ENCODE measurements at regions not wholly inside any gene's neighbourhood (a gene's known extent, or its start where the extent isn't known, plus 50 kb on each side); places are given as distances from the start of the nearest gene placed in this dataset.
"Not testable (repeated sequence)": the region's sequence is repeated elsewhere in the genome, so short reads cannot be mapped to it uniquely, and the experiment has no call there.

DNA sequence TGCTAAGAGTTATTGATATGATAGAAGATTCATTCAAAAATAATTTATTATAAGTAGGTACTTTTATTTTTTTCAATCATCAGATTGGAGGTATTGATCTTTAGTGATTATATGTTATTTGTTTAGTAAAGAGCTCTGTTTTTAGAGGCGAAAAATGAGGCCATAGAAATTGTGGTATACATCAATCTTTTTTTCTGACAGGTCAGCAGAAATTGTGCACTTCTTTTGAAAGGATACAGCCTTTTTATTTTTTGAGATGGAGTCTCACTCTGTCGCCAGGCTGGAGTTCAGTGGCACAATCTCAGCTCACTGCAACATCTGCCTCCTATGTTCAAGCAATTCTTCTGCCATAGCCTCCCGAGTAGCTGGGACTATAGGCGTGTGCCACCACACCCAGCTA lies 292.1 kb downstream of the BAMBI start:
- no peak for DNase-seq

DNA sequence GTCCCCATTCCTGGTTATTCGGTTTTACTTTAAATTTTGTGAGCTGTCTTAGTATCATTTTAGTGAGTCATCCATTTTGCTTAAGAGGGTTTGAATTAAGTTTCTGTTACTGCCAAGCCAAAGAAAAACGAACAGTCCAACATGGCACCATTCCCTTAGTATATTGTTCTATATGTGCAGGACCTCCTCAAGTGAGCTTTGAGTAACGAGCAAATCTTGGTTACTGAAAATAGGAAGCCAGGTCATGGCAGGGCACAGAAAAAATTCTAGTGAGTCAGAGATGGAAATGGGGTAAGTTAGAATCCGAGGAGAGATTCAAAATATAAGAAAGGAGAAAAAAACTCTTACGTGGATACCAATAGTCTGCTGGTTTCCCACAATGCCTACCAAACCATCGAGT lies 292.9 kb downstream of the BAMBI start:
- no peak for DNase-seq

DNA sequence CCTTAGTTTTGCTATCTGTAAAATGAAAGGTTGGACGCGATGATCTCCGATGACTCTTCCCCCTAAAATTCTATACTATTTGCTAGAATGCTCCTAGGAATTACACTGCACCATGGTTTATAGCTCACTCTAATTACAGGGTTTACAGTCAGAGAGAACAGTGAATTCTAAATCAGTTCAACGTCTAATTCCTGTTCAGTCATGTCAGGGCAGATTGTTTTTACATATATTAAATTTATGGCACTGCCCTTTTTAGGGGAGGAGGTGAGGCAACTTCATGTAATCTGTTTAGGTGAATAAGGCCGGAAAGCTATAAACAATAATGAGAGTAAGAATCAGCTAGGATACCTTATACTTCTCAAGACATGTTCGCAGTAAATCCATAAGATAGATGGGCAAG lies 293.9 kb downstream of the BAMBI start:
- DNase-seq = no peak

DNA sequence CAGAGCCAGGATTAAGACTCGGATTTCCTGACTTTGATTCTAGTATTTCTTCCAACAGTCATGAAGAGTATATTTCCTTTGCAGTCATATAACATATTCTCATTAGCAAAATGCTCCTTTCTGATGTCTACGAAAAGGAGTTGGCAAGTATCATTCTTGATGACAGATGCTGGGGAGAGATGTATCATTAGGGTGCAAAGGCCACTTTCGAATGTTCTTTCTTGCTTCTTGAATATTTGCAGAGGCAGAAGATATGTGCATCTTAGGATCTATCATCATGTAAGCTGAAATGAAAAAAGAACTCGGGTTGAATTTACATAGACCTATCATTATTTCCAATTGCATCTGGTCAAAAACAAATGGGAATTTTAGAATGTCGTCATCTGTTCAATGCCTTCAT lies 294.4 kb downstream of the BAMBI start:
- no peak for DNase-seq

DNA sequence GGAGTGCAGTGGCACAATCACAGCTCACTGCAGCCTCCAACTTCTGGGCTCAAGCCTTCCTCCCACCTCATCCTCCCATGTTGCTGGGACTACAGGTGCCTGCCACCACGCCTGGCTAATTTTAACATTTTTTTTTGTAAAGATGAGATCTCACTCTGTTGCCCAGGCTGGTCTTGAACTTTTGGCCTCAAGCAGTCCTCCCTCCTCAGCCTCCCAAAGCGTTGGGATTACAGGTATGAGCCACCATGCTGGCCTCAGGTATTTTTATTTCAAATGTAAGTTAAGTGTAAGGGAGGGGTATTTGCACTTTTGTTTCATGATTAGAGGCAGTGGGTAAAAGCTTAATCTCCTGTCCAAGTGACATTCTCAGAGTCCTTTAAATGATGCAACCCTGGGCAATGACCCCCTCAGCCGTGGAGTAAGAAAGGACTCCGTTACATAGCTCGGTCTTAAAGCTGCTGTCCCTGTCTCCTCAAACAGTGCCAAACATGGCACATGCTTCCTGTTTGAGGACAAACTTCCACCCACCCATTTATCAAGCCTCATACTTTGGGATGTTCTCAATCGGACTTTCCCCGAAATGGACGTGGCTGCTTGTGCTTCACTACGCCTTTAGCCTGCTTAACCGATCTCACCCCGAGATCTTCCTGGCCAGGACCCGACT lies 296.1 kb downstream of the BAMBI start:
- DNase-seq = no peak

DNA sequence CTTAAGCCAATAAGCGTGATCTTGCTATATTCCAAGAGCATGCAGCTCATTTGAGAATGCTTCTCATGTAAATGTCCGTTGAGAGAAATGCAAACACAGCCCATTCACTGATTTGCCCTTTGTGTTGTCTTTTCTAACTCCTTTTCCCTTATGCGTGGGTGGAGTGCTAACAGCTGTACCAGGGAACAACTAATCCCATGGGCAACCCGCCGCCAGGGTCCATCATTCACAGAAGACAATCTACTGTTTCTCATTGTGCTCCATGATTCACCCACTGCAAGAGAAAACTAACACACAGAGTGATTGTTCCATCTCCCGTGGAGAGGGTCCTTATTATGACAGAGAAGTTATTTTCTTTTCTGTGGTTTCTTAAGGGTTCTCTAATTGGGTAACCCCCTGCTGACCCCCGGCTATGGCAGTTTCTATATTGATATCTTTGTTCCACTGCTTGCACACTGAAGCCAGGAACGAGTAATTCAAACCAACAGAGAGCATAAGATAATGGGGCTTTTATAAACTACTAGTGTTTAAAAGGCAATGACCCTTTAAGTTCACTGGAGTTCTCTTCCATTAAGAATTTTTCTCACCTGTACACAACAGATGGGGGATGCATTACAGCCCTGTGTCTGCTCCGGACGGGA lies 298.7 kb downstream of the BAMBI start:
- no peak for DNase-seq

DNA sequence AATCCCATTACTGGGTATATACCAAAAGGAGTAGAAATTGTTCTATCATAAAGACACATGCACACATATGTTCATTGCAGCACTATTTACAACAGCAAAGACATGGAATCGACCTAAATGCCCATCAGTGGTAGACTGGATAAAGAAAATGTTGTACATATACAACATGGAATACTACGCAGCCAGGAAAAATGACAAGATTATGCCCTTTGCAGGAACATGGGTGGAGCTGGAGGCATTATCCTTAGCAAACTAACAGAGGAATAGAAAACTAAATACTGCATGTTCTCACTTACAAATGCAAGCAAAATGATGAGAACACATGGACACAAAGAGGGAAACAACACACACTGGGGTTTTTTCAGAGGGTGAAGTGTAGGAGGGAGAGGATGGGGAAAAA lies 300.2 kb downstream of the BAMBI start:
- DNase-seq = no peak

DNA sequence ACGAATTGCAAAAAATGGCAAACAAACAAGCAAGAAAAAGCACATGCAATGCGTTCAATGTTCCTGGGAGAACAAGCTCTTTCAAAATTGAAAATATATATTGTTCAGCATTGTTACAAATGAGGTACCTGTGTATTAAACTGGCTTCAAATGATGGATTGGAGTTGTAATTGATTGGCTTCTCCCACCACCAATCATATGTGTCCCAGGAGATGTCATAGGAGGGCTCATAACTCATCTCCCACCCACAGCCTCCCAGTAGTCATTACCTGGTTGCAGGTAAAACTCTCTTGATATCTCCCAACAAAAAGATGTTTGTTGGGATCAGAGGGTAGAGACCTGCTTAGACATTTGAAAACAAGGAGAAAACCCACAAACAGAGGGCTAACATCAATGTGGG lies 302.9 kb downstream of the BAMBI start:
- DNase-seq = no peak

DNA sequence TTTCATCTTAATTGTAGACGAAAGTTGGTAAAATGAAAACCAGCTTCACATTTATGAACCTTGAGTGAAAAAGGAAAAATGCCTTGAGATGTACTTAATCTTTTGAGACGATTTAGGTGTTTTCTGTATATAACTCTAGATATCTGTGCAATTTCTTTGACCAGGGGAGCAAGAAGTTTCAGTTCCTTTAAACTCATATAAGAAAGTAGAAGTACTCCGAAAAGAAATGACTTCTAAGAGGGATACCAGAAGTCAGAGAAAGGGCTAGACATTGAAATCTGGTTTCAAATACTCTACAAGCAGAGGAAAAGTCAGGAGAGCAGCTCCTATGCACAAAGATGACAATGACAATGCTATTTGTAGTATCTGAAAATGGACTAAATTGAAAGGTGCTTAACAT lies 303.7 kb downstream of the BAMBI start:
- DNase-seq = no peak

DNA sequence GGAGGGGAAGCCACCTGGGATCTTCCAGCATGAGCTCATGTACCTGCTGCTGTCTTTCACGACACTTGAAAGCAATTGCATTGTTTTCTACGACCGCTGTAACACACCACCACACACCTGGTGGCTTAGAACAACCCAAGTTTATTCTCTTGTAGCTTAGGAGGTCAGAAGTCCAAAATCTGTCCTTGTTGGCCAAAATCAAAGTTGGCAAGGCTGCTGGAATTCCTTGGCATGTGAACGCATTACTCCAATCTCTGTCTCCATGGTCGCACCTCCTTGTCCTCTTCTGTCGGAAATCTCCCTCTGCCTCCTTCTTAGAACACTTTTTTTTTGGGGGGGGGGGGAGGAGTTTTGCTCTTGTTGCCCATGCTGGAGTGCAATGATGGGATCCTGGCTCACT lies 305.7 kb downstream of the BAMBI start:
- DNase-seq = no peak

DNA sequence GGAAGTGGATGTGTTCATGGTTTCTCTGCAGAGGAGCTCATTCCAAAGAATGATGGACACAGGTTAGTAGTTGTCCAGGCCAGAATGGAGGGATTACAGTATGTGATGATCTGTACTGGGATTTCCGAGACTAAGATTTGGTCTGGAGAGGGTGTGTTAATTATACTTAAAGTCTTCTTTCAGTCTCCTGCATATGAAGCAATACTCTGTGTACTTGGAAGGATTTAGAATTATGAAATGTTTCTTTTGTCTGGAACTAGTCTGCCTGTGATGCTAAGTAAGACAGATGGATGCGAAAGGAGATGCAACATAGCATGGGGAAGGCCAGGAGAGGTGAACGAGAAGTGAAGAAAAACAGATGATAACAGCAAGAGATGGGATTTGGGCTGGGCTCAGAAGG lies 305.1 kb upstream of the LYZL1 start:
- DNase-seq = no peak

DNA sequence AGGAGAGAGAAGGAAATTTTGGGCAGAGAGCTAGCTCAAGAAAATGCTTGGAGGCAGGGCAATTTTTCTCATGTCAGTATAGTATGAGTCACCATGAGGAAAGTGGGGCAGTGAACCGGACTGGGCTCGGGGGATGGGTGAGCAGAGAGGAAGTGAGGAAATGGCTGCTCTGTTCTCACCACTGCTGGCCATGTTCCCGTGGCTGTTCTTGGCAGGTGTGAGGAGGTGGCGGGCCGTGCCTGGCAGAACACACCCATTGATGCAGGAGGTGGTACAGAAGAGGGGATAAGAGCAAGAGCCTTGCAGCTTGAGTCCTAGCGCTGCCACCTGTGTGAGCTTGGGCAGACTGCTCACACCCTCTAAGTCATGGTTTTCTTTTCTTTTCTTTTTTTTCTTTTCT lies 304.4 kb upstream of the LYZL1 start:
- DNase-seq = peak; percentile 19

DNA sequence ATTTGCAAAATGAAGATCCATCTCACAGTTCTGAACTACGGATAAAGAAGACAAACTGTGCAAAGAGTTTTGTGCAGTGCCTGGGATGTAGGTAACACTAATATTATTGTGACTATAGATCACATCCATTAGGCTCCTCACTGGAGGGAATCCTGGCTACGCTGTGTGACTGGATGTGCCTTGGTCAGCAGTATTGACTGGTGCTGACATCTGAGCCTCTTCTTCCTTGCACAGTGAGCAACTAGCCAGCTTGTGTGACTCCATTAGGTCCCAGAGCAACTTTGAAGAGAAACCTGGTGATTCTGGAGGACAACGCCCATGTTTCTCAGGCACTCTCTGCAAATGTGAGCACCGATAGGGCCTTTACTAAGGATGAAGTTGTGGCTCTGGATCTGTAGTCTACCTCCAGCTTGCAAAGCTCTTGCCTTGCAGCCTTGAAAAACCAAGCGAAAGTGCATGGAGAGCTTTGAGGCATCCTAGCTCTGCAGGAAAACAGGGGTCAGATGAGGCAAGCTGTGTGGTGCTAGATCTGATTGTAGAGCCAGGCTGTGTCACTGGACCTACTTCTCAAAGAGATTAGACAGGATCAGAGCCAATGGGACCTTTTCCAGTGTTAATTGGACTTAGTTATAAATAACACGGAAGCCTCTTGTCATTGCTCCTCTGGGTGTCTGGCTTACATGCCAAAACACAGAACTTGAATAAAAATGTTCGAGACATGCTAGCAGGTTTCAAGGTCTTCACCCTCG lies 303.6 kb upstream of the LYZL1 start:
- DNase-seq = no peak

DNA sequence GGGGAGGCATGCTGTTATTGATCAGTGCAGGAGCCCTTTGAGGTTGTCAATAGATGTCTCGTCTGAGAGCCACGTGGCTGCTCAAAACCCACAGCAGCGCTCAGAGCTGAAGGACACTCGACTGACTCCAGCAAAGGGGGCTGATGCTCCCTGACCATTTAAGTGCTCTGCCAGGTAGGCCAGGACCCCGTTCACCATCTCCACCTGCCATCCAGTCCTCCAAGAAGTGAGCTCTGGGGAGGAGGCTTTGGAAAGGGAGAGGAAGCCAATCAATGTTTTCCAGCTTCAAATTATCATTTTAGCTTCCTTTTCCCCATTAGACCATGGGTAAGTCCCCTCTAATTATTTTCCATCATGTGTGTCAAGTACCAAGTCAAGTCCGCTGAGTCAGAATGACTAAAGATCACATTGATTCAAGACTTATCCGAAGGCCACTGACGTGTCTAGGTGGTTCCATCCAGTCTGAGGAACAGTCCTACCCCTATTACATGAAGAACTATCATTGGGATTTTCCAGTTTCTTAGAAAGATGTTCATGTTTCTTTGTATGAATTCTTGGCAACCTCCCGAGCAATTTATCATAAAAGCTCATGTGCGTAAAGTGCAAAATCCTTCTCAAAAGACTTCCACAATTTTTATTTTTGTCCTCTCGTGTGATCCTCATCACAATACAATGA lies 302.6 kb upstream of the LYZL1 start:
- no peak for DNase-seq

DNA sequence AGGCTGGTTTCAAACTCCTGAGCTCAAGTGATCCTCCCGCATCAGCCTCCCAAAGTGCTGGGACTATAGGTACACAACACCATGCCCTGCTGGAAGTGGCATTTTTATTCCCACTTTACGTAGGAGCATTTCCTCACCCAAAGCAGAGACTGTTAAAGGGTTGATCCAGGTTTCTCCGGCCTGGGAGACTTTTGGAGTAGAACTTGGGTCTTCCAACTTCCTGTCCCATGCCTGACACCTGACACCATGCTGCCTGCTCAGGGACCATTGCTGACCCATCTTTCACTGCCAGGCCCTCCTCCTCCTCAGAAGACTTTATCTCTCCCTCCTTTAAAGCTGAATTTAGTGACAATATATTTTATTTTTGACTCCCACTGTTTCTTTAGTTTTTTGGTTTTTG lies 302.0 kb upstream of the LYZL1 start:
- DNase-seq = no peak

DNA sequence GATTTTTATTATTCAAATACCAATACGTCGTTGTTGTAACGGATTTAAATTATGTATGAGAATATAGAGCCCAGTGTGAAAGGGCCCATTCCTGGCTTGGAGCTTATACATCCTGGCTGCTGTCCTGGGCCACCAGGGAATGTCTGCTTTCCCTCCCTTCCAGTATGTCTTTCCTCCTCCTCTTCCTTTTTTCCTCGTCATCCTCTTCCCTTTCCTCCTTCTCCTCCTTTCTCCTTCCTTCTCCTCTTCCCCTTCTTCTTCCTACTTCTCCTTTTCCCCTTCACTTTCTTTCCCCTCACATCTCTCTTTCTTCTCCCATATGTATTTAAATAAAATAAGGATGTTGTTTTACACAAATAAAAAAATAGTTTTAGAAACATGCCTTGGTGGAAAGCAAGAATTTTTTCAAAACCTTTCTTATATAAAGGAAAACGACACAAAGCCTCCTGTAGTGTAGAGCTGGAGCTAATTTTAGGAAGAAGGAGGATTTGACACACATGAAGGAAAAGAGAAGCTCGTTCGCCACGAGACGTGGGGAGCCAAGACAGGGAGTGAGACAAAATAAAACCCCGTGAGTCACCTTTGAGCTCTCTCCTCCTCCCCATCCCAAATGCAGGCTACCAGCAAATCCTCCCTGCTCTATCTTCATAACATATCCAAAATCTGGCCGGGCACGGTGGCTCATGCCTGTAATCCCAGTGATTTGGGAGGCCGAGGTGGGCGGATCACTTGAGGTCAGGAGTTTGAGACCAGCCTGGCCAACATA lies 301.1 kb upstream of the LYZL1 start:
- no peak for DNase-seq

DNA sequence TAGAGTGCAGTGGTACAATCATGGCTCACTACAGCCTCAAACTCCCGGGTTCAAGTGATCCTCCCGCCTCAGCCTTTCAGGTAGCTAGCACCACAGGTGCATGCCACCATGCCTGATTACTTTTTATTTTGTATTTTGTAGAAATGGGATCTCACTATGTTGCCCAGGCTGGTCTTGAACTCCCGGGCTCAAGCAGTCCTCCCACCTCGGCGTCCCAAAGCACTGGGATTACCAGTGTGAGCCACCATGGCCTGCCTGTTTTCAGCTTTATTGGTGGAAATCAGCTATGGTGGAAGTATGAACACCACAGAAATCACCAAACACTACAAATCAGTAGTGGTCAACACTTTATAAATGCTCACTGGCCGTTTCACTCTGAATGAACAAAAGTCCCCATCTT lies 299.9 kb upstream of the LYZL1 start:
- no peak for DNase-seq

DNA sequence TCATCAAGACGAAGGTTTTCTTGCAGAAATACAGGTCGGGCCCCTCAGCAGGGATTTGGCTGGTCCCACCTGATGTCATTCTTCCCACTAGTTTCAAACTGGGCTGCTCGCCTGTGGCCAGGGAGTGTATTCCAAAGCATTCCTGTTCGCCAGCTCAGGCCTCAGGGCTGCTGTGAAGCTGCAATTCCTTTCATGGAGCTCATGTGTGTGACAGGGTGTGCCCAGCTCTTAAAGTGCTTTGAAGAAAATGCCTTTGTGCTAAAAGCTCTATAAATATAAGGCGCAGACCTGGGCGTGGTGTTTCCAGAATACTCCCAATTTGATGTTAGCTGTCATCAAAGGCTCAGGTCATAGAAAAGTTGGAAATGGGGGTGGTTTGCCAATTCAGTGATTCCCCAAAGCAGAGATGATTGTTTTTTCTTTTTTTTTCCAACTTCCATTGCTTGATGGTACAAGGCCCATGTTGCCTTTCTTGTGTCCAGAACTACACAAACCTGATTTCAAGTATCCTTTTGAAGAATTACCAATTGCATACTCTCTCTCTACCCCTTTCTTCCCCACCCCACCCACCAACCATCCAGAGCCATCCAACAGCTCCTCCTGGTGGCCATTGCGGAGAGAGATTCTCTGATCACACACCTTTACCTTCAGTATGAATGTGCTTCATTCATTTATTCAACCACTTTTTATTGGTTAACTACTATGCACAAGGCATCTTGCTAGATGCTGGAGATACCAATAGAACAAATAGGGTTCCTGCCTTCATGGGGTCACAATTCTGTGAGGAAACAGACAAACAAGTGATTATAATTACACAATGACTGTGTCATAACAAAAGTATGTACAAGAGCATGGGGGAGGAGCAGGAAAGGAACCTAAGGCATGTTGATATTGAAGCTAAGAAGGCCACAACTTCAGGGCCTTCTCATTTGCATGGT lies 297.3 kb upstream of the LYZL1 start:
- DNase-seq = no peak

DNA sequence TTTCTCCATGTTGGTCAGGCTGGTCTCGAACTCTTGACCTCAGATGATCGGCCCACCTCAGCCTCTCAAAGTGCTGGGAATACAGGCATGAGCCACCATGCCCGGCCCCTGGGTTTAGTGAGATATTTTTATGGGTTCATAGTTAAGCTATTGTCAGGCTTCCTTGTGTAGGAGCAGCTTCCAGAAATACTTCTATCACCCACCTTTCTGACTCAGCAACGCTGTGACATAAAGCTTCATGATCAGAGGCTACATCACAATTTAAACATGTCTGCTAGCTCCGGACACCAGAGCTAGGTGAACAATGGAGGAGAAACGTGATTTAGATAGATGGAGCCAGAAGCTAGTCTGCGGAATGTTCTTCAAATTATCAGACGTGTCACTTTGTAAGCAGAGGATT lies 295.8 kb upstream of the LYZL1 start:
- DNase-seq = no peak

DNA sequence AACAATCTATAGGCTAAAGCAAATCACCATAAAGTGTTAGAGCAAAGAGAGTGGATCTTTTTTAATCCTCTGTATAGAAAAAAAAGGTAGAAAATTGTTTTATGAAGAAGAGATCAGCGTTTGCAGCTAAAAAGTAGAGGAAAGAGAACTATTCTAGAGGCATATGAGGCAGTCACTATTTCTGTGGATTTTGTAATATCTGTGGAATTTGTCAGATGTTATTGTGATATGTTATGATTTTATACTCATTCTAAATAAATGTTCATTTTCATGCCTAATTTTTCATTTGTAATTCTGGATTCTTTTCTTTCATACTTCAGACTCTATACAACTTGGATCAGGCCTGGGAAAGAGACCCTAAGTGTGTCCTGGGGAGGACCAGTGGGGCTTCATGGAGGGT lies 295.0 kb upstream of the LYZL1 start:
- DNase-seq = no peak

DNA sequence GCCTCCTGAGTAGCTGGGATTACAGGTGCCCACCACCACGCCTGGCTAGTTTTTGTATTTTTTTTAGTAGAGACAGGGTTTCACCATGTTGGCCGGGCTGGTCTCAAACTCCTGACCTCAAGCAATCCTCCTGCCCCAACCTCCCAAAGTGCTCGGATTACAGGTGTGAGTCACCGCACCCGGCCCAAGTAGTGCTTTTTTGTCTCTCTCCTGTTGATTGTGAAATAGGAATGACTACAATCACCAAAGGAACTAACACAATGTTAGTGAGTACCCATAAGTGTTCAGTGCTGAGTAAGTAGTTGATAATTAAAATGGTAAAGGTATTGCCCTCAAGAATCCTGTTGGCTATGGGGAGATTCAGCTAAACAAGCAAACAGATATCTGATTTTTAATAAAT lies 294.1 kb upstream of the LYZL1 start:
- not testable (repeated sequence) for DNase-seq

DNA sequence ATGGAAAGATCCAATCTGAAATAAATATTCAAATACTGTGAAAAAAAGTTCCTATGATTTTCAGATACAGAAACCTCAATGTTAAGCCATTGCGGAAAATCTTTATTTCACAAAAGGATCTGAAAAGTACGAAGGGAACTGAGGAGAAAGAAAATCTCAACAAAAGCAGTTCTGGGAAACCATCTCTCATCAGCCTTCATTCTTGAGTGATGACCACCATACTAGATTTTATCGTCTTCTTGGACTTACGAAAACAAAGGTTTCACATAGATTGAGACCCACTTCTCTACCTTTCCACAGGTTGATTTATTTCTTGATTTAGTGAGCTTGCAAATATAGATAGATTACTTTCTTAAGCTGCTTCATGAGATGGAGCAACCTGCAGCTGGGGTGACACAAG lies 293.4 kb upstream of the LYZL1 start:
- DNase-seq = no peak

All from KG1 (cell line).